IMR-90 (cell line): ENCODE measurements at regions not wholly inside any gene's neighbourhood (a gene's known extent, or its start where the extent isn't known, plus 50 kb on each side); places are given as distances from the start of the nearest gene placed in this dataset.

ENCODE experiments used
- ATAC-seq: fragments of 200-7000 bp; cut with Tn5 transposase; 2 replicates; pipeline ENCODE4 v1.9.1; 2020; ENCODE audit warnings: low read depth, mild to moderate bottlenecking, moderate library complexity
- BruUV-seq: library from RNA; stranded (reverse); fragments of 400-500 nt; replicated peaks from 2 replicates; lab custom pipeline; 2021; lab: Mats Ljungman, UMichigan
- CTCF ChIA-PET: fragments of 300-600 bp; formaldehyde crosslinking; extraction: SDS; loops from one replicate; lab custom pipeline; 2021; ENCODE audit warnings: antibody characterized with exemption; lab: Yijun Ruan, JAX
- POLR2A ChIA-PET: fragments of 300-600 bp; sonication (Branson Sonifier 250); formaldehyde crosslinking; loops from one replicate; lab custom pipeline; 2022; ENCODE audit warnings: antibody characterized with exemption; ENCODE audit not compliant: unreplicated experiment; lab: Charles Lee
- DNase-seq: peaks from one replicate; pipeline ENCODE4 v3.0.0; 2013
- H2AFZ ChIP-seq: replicated peaks from 2 replicates; pipeline ENCODE3; 2013; ENCODE audit warnings: low read length, mild to moderate bottlenecking; ENCODE audit not compliant: poor library complexity
- H2AK5ac ChIP-seq: 2 replicates; pipeline ENCODE4 v1.6.1; 2013; ENCODE audit warnings: low read depth, low read length, inconsistent platforms
- H2AK9ac ChIP-seq: replicated peaks from 2 replicates; pipeline ENCODE3; 2013; ENCODE audit warnings: mild to moderate bottlenecking, low read depth, low read length, moderate library complexity; ENCODE audit not compliant: poor library complexity
- H2BK120ac ChIP-seq: 2 replicates; pipeline ENCODE4 v1.6.1; 2013; ENCODE audit warnings: low read depth, low read length, inconsistent platforms
- H2BK15ac ChIP-seq: 3 replicates; pipeline ENCODE4 v1.6.1; 2013; ENCODE audit warnings: low read depth, low read length, inconsistent platforms
- H2BK20ac ChIP-seq: 2 replicates; pipeline ENCODE4 v1.6.1; 2013; ENCODE audit warnings: low read depth, mild to moderate bottlenecking, inconsistent platforms, low read length, moderate library complexity
- H2BK5ac ChIP-seq: 2 replicates; pipeline ENCODE4 v1.6.1; 2013; ENCODE audit warnings: mild to moderate bottlenecking, low read depth, low read length, inconsistent platforms; ENCODE audit not compliant: poor library complexity, severe bottlenecking
- H3K14ac ChIP-seq: replicated peaks from 2 replicates; pipeline ENCODE4 v1.6.1; 2013; ENCODE audit warnings: low read depth, low read length, inconsistent platforms
- H3K18ac ChIP-seq: 2 replicates; pipeline ENCODE4 v1.6.1; 2013; ENCODE audit warnings: low read depth, low read length, control low read depth
- H3K23ac ChIP-seq: 2 replicates; pipeline ENCODE4 v1.6.1; 2013; ENCODE audit warnings: low read depth, low read length, inconsistent platforms
- H3K27ac ChIP-seq: 2 replicates; pipeline ENCODE4 v1.5.1; 2013; ENCODE audit warnings: mild to moderate bottlenecking, control low read depth, low read length; ENCODE audit not compliant: insufficient read depth
- H3K27me3 ChIP-seq: 2 replicates; pipeline ENCODE4 v1.6.1; 2013; ENCODE audit warnings: low read length; ENCODE audit not compliant: control insufficient read depth, insufficient read depth
- H3K36me3 ChIP-seq: 2 replicates; pipeline ENCODE4 v1.6.1; 2013; ENCODE audit warnings: low read length, mixed read lengths; ENCODE audit not compliant: control insufficient read depth, insufficient read depth
- H3K4ac ChIP-seq: 2 replicates; pipeline ENCODE4 v1.6.1; 2013; ENCODE audit warnings: low read depth, low read length, inconsistent platforms
- H3K4me1 ChIP-seq: 2 replicates; pipeline ENCODE4 v1.6.1; 2013; ENCODE audit warnings: low read length, mixed read lengths; ENCODE audit not compliant: control insufficient read depth, insufficient read depth
- H3K4me2 ChIP-seq: 2 replicates; pipeline ENCODE4 v1.6.1; 2013; ENCODE audit warnings: low read depth, mild to moderate bottlenecking, control low read depth, low read length, moderate library complexity
- H3K4me3 ChIP-seq: 2 replicates; pipeline ENCODE4 v1.5.1; 2013; ENCODE audit warnings: low read depth, mild to moderate bottlenecking, control low read depth, low read length, moderate library complexity; ENCODE audit not compliant: insufficient read depth
- H3K56ac ChIP-seq: 2 replicates; pipeline ENCODE4 v1.6.1; 2013; ENCODE audit warnings: low read length, inconsistent platforms; ENCODE audit not compliant: insufficient read depth; ENCODE audit errors: extremely low read depth
- H3K79me1 ChIP-seq, 2 experiments: 2 replicates each; pipeline ENCODE4 v1.6.1; 2013; ENCODE audit warnings: low read length in 2 of 2, inconsistent platforms in 1 of 2, low read depth in 1 of 2
- H3K9ac ChIP-seq: 2 replicates; pipeline ENCODE4 v1.6.1; 2013; ENCODE audit warnings: low read depth, low read length, control low read depth
- H3K9me1 ChIP-seq: 2 replicates; pipeline ENCODE4 v1.6.1; 2013; ENCODE audit warnings: low read length, inconsistent platforms; ENCODE audit not compliant: insufficient read depth
- H3K9me3 ChIP-seq: 2 replicates; pipeline ENCODE4 v1.6.1; 2013; ENCODE audit warnings: low read length; ENCODE audit not compliant: control insufficient read depth, insufficient read depth
- H4K20me1 ChIP-seq: 2 replicates; pipeline ENCODE4 v1.6.1; 2013; ENCODE audit warnings: low read length, inconsistent platforms; ENCODE audit not compliant: insufficient read depth
- H4K5ac ChIP-seq: 2 replicates; pipeline ENCODE4 v1.6.1; 2013; ENCODE audit warnings: mild to moderate bottlenecking, low read depth, low read length, control low read depth
- H4K8ac ChIP-seq, 2 experiments: 2 replicates each; pipeline ENCODE4 v1.6.1; 2013; ENCODE audit warnings: low read depth in 2 of 2, low read length in 2 of 2, control low read depth in 1 of 2, inconsistent platforms in 1 of 2
- H4K91ac ChIP-seq: 2 replicates; pipeline ENCODE4 v1.6.1; 2013; ENCODE audit warnings: low read depth, low read length, inconsistent platforms; ENCODE audit not compliant: insufficient read depth
- BHLHE40 ChIP-seq: fragments of 150-350 bp; IDR thresholded peaks from 2 replicates; pipeline ENCODE4 v1.6.1; 2016; ENCODE audit warnings: mild to moderate bottlenecking, low read depth, low read length
- CEBPB ChIP-seq: IDR thresholded peaks from 2 replicates; pipeline ENCODE4 v1.6.1; 2012; ENCODE audit warnings: low read depth, low read length, improper control_type of control experiment
- CHD1 ChIP-seq: IDR thresholded peaks from 2 replicates; pipeline ENCODE4 v1.6.1; 2012; ENCODE audit warnings: low read depth, low read length, improper control_type of control experiment
- CTCF ChIP-seq: conservative IDR thresholded peaks from 2 replicates; pipeline ENCODE4 v1.5.1; 2012; ENCODE audit warnings: mild to moderate bottlenecking, low read depth, low read length, improper control_type of control experiment
- ELK1 ChIP-seq: fragments of 150-350 bp; IDR thresholded peaks from 2 replicates; pipeline ENCODE4 v1.6.1; 2016; ENCODE audit warnings: low read depth, mild to moderate bottlenecking, low read length, moderate library complexity, borderline replicate concordance
- FOS ChIP-seq: fragments of 150-350 bp; IDR thresholded peaks from 2 replicates; pipeline ENCODE4 v1.6.1; 2016; ENCODE audit warnings: low read depth, low read length
- MAFK ChIP-seq: IDR thresholded peaks from 2 replicates; pipeline ENCODE4 v1.6.1; 2012; ENCODE audit warnings: low read depth, low read length, improper control_type of control experiment
- MAZ ChIP-seq: IDR thresholded peaks from 2 replicates; pipeline ENCODE4 v1.6.1; 2012; ENCODE audit warnings: low read depth, mild to moderate bottlenecking, low read length, improper control_type of control experiment, moderate library complexity, borderline replicate concordance
- MXI1 ChIP-seq: IDR thresholded peaks from 2 replicates; pipeline ENCODE4 v1.6.1; 2012; ENCODE audit warnings: low read depth, mild to moderate bottlenecking, low read length, moderate library complexity, borderline replicate concordance
- NFE2L2 ChIP-seq: fragments of 150-350 bp; IDR thresholded peaks from 2 replicates; pipeline ENCODE4 v1.6.1; 2016; ENCODE audit warnings: low read depth, mild to moderate bottlenecking, low read length
- POLR2A ChIP-seq: IDR thresholded peaks from 2 replicates; pipeline ENCODE4 v1.6.1; 2012; ENCODE audit warnings: mild to moderate bottlenecking, low read depth, low read length
- RAD21 ChIP-seq: IDR thresholded peaks from 2 replicates; pipeline ENCODE4 v1.6.1; 2012; ENCODE audit warnings: low read length, improper control_type of control experiment
- RCOR1 ChIP-seq: IDR thresholded peaks from 2 replicates; pipeline ENCODE4 v1.6.1; 2012; ENCODE audit warnings: mild to moderate bottlenecking, low read length, improper control_type of control experiment; ENCODE audit not compliant: insufficient replicate concordance
- RFX5 ChIP-seq: IDR thresholded peaks from 2 replicates; pipeline ENCODE4 v1.8.0; 2012; ENCODE audit warnings: low read depth, mild to moderate bottlenecking, low read length, moderate library complexity
- SMC3 ChIP-seq: fragments of 150-350 bp; IDR thresholded peaks from 2 replicates; pipeline ENCODE4 v1.6.1; 2016; ENCODE audit warnings: low read depth, mild to moderate bottlenecking, antibody characterized with exemption, low read length, moderate library complexity
- USF2 ChIP-seq: fragments of 150-350 bp; IDR thresholded peaks from 2 replicates; pipeline ENCODE4 v1.6.1; 2017; ENCODE audit warnings: mild to moderate bottlenecking, antibody characterized with exemption, low read length, low read depth
- WGBS, 2 experiments: methylation state at CpG; one replicate each; pipeline versions ENCODE4 v1.1.5 to v1.1.7; 2013; ENCODE audit warnings: missing lambda C conversion rate in 2 of 2; ENCODE audit not compliant: insufficient read length in 1 of 2; ENCODE audit errors: extremely low coverage in 2 of 2; 5-methylcytosine and 5-hydroxymethylcytosine counted together
- dilution Hi-C: fragments of 300-500 bp; cut with HindIII; formaldehyde crosslinking; loops from one replicate; pipeline ENCODE4 v1.14.3; 2018; ENCODE audit warnings: low sequenced_read_pairs; ENCODE audit not compliant: unreplicated experiment
- in situ Hi-C: fragments of 300-500 bp; cut with MboI; formaldehyde crosslinking; loops from 3 replicates; pipeline ENCODE4 v1.14.3; 2019; ENCODE audit warnings: low sequenced_read_pairs, inconsistent platforms, mixed read lengths
- intact Hi-C: fragments of 100-400 bp; cut with micrococcal nuclease; formaldehyde crosslinking; loops from 2 replicates; pipeline ENCODE4 v1.10.0; 2022

GRCh38 chr10:120392671-120393079, 64.4 kb upstream of the PLPP4 start:
- no TSS peak for BruUV-seq
- H3K9me3 ChIP-seq, result peaks cover 16% of the 10 kb centered on the region
- CTCF ChIA-PET, result no interaction called here
- no peak overlapping the region for H2BK20ac ChIP-seq
- no peak overlapping the region for H4K5ac ChIP-seq
- H2BK15ac ChIP-seq, result no peak overlapping the region
- H3K27me3 ChIP-seq, result no peaks in the 10 kb centered on the region
- H3K4me1 ChIP-seq, result no peaks in the 10 kb centered on the region
- no peak for DNase-seq
- no peak overlapping the region for H3K27ac ChIP-seq
- H3K4me3 ChIP-seq, result no peak overlapping the region
- no peak overlapping the region for H3K9ac ChIP-seq
- H3K9me1 ChIP-seq, result no peaks in the 10 kb centered on the region
- H4K91ac ChIP-seq, result no peak overlapping the region
- no peak overlapping the region for H2BK5ac ChIP-seq
- H3K36me3 ChIP-seq, result no peaks in the 10 kb centered on the region
- in situ Hi-C loops, result no loop called here
- no peak for ATAC-seq
- intact Hi-C loops, result no loop called here
- H3K4me2 ChIP-seq, result no peak overlapping the region
- H3K18ac ChIP-seq, result no peak overlapping the region
- H2AK5ac ChIP-seq, result no peak overlapping the region
- WGBS, 2 experiments, result no CpG with 5 or more reads among the region's 2 CpGs
- no peak overlapping the region for H3K14ac ChIP-seq
- H3K79me1 ChIP-seq, result no peaks in the 10 kb centered on the region
- H2AFZ ChIP-seq, result no peak overlapping the region
- H3K56ac ChIP-seq, result no peak overlapping the region
- no peak overlapping the region for H2AK9ac ChIP-seq
- no peak overlapping the region for H3K4ac ChIP-seq
- no peak overlapping the region for H4K8ac ChIP-seq
- no peak overlapping the region for H3K23ac ChIP-seq
- H2BK120ac ChIP-seq, result no peak overlapping the region
- no peak for TF ChIP-seq POLR2A
- TF ChIP-seq NFE2L2, result no peak
- no peak for TF ChIP-seq RAD21
- TF ChIP-seq SMC3, result no peak
- TF ChIP-seq MAFK, result no peak
- no peak for TF ChIP-seq MXI1
- TF ChIP-seq BHLHE40, result no peak
- TF ChIP-seq ELK1, result no peak
- no peak for TF ChIP-seq CHD1
- no peak for TF ChIP-seq USF2
- no peak for TF ChIP-seq RFX5
- TF ChIP-seq MAZ, result no peak
- no peak for TF ChIP-seq FOS
- no peak for TF ChIP-seq RCOR1
- TF ChIP-seq CEBPB, result no peak
- TF ChIP-seq CTCF, result no peak
- dilution Hi-C loops, result no loop called here
- POLR2A ChIA-PET, result no interaction called here
- no peaks in the 10 kb centered on the region for H4K20me1 ChIP-seq
